GM19452 (cell line): ENCODE measurements at regions not wholly inside any gene's neighbourhood (a gene's known extent, or its start where the extent isn't known, plus 50 kb on each side); places are given as distances from the start of the nearest gene placed in this dataset.
"Not testable (repeated sequence)": the region's sequence is repeated elsewhere in the genome, so short reads cannot be mapped to it uniquely, and the experiment has no call there.

Experiments used
- ATAC-seq: cut with Tn5 transposase; IDR thresholded peaks from one replicate; pipeline ENCODE4 v1.9.1; 2021; ENCODE audit not compliant: unreplicated experiment

DNA sequence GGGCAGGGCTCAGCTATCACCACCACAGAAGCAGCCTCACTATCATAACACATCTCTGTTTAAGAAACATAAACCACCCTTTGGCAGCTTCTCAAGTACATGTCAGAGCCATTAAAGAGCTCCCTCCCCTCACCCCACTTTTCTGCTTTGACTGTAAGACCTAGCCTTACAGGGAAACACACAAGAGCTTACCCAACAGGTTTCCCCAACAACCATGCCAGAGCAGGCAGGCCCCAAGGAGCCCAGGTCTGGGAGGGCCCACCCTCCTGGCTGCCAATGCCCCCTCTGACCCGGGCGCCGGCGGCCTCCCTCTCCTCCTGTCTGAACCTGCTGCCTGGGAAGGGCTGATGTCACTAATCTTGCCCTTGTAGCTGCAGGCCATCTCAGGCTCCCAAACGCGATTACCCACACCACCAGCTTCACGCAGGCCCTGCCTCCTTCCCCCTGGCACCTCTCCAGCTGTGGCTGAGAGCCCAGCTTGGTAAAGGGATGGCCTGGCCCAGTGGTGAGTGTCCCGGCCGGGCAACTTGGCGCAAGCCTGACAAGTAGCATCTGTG lies 402.0 kb downstream of the MAFB start:
- no peak for ATAC-seq

DNA sequence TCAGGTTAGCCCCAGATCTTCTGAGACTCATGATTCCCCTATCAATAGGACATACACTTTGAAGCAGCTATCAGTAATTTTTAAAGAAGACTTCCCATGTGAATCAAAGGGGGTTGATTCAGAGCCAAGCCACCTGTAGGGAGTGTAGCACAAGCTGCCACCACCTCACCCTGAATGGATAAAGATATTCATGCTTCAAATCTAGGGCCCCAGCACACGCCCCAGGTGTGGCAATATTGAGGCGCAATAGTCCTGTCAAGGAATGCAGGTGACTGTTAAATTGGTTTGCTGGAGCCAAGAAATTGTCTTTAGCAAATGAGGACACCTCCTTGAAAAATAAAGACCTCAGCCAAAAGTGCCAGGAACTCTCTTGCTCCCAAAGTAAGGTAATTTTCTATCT lies 404.4 kb downstream of the MAFB start:
- no peak for ATAC-seq

DNA sequence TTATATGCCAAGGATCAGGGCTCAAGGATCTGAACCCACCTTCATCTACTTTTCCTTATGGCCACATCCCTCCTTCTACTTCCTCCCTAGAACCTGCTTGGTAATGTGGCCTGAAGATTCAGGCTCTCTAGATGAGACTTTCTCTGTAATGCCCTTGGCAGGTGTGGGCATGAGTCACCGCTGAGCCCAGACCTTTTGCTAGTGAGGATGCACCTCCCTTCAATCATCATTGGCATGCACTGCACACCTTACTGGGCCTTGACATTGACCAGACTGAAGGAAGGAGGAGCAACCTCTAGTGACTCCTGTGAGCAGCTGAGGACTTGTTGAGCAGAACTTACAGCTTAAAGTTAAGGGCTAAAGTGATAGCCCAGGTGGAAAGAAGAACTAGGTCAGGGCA lies 405.3 kb downstream of the MAFB start:
- no peak for ATAC-seq

DNA sequence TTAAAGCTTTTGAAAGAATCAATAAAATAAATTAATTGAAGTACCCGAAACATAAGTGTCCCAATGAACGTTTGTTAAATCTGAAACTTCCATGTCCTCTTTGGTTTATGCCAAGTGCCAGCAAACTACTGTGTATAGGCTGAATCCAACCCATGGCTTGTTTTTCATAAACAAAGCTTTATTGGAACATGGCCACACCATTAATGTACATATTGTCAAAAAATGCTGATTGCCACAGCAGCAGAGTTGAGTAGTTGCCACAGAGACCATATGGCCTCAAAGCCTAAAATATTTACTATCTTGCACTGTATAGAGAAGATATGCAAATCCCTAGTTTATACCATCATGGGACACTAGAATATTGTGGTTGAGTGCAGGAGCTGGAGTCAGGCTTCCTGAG lies 406.1 kb downstream of the MAFB start:
- no peak for ATAC-seq

DNA sequence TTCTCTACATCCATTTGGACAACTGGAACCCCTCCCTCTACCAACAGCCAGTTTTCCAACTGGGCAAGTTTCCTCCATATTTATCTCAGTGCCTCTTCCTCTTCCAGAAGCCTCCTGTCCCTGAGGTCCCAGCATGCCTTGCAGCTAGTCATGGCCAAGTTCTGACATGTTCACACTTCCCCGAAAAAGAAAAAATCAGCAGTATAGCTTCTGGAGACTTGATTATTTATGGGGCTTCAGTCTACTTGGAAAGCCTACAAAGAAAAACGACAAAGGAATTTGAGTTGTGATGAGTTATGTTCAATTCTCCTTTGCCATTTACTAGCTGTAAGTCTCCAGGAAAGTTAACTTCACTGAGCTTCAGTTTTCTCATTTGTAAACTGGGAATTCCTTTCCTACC lies 406.5 kb downstream of the MAFB start:
- no peak for ATAC-seq

DNA sequence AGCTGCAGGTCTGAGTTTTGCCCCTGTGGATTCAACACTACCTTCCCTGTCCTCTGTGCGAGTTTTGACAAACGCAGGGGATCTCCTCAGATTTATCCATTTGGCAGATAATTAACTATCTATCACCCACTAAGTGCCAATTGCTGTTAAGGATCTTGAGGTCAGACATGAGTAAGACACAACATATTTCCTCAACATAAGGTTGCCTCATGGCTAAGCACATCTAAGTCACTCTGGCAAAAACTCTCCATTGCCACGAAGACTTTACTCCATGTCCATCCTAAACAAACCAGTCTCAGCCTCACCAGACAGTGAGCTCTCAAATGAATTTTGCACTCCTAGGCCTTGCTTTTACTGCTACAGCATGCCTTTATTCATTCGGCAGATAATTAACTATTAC lies 408.4 kb downstream of the MAFB start:
- ATAC-seq, result no peak

DNA sequence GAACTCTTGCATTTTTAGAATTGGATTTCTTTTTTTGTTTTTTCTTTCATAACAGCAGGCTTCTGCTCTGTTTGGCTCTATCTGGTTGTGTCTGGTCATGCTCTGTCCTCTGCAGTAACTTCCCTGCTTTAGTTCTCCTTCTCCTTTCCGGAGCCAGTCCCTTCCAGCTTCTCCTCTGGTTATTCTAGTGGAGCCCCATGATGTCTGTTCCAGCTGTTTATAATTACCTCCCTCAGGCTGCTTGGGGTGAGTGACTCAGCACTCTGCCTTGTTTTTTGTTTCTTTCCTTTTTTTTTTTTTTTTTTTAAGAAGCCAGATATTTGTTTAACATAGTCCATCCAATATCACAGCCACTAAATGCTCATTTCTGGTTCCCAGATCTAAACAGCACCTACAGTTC lies 409.6 kb downstream of the MAFB start:
- ATAC-seq, result no peak

DNA sequence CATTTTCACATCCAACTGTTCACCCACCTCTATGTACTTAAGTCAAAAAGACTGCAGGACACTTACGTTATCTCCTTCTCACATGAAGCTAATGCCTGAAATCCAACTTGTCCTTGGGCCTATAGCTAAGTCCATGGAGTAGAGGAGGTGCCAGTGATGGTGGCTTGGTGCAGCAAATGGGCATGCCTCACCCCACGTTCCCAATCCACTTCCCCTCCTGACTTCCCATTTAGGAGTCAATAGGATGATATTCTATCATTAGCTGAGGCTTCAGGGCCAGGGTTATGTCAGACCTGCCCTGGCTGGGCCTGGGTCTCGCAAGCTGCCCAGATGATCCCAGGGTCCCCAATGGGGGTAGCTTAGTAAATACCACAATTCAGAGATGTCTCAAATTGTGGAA lies 410.4 kb downstream of the MAFB start:
- no peak for ATAC-seq

DNA sequence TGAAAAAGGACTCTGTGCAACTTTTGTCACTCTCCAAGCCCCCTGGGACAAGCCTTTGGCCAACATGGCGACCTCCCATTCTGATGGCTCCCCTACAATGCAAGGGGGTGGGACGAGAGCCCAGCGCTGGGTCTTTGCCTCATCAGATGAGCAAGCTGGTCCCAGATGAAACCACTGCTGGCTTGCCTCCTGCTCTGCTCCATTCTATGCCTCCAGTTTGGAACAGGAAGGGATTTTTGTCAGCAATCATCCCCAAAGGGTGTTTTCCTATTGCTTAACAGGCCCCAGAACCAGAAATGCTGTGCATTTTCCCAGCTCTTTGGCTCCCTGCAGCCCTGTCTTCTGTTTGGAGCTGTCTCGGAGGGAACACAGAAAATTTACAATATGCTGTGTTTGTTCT lies 412.7 kb downstream of the MAFB start:
- no peak for ATAC-seq

DNA sequence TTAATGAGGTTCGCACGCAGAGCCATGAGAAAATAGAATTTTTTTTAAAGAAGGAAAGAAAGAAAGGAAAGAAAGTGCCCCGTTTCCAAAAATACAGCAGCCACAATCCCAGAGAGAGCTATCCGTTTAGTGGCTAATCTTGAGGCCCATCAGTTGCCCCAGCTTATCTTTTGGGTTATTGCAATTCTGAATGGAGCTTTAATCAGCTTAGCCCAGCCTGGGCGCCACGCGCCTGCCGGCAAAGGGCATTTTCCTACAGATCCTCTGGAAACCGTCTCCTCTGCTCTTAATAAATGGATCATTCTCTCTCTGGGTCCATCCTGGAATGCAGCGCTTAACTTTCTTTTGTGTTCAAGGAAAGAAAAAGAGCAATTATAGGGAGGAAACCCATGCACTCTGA lies 413.3 kb downstream of the MAFB start:
- no peak for ATAC-seq

DNA sequence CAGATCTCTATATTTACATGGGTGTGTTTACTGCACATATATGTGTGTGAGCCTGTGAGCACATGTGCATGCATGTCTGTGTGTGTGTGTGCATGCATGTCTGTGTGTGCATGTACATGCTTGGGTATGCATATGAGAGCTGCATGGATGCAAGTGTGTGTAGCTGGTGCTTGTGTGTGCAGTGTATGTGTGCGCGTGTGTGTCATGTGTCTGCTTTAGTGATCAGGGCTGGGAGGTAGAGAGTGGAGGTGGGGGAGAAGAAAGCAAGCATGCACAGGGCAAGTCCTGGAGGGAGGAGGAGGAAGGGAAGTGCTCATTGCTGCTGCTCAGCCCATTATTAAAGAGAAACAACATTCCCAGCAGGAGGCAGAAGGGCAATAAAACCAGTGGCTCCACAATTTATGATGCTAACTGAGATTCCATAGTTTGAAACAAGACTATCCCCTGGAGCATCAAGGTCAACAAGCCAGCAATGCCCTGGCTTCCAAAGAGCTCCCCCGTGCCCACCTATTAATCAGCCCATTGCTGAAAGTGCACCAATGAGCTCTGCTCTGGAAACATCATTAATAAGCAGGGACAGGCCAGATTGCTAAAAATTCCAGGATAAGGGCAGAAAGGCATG lies 414.0 kb downstream of the MAFB start:
- no peak for ATAC-seq

DNA sequence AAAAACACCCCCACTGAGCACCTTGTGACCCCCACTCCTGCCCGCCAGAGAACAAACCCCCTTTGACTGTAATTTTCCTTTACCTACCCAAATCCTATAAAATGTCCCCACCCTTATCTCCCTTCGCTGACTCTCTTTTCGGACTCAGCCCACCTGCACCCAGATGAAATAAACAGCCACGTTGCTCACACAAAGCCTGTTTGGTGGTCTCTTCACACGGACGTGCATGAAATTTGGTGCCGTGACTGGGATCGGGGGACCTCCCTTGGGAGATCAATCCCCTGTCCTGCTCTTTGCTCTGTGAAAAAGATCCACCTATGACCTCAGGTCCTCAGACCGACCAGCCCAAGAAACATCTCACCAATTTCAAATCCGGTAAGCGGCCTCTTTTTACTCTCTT lies 419.8 kb downstream of the MAFB start:
- ATAC-seq, result not testable (repeated sequence)

DNA sequence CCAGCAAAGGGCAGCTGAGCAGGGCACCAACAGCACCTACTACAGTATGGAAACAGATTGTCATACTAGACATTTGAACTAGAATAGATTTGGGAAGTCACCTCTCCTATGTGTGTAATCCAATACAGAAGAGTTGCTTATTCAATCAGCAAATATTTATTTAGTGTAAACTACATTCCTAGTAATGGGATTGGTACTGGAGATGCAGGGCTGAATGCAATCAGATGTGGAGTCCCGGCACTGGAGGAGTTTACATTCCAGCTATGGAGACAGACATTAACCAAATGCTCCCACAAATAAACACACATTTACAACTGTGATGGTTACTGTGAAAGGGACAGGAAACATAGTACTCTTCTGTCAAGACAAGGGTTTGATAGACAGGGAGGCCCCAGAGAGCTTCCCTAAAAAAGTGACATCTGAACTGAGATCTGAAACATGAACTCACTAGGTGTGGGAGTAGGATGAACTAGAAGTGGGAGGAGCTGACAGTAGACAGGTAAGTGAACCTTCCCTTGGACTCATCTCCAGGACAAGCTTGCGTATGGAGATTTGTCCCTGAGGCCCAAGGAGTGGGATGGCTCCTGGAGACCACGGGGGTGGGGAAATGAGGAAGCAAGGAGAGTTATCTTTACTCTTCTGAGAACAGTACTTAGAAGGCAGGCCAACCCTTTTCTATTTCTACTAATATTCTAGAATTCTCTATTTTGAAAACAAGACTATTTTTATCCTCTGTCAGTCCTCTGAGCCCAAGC lies 420.5 kb downstream of the MAFB start:
- no peak for ATAC-seq

DNA sequence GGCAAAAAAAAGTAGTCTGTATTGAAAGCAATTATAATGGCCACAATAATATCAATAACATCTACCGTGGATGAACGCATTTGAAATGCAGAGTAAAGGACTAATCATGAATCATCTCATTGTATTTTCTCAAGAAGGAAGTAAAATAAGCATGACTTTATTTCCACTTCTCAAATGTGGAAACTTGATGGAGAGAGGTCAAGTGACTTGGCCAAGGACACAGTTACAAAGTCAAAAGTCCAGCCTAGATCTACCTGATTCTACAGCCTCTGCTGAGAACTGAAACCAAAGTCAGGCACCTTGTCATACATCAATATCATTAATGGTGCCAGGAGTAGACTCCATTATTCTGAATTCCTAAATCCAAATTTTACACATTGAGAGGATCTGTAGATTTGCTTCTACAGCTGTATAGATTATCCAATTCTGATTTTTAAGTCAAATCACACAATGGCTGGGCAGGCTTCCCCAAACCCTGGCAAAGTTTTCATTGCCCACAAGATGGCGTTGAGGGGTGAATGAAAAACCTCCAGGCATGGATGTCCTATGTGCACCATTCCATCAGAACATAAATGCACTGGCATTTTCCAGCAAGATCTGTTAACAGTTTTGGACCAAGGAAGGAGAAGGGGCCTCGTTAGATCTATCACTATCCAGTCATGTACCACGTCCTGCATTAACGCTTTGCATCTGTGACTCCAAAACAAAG lies 423.1 kb downstream of the MAFB start:
- no peak for ATAC-seq

DNA sequence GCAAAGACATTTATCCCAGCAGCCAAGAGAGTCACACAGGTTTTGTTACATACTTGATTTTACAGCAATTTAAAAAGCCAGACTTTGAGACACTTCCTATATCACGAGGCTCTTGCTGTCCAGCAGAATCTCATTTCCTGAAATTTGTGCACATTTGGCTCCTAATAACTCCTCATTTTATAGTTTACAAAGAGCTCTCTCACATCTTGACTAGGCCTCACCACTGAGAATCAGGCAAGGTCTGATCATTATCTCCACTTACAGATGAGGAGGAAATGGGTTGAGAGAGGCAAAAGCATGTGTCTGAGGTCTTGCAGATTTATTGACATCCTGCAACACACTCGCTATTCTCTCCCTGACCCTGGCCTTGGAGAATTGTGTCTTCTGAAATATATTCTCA lies 426.8 kb downstream of the MAFB start:
- no peak for ATAC-seq

DNA sequence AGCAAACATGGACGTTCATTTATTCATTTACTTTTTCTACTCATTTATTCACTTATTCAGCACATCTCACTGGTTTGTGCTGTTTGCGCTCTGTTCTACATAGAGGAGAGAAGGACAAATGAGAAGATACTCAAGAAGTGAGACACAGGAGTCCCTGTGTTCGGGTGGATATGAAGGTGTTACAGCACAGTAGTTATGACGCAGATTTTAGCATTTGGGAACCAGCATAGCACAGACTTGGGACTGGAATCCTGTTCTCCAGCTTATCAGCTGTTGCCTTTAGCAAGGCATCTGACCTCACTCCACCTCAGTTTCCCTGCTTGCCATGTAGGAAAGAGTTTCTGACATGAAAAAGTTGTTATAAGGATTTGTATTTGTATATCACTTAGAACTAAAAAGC lies 430.1 kb downstream of the MAFB start:
- ATAC-seq, result no peak

DNA sequence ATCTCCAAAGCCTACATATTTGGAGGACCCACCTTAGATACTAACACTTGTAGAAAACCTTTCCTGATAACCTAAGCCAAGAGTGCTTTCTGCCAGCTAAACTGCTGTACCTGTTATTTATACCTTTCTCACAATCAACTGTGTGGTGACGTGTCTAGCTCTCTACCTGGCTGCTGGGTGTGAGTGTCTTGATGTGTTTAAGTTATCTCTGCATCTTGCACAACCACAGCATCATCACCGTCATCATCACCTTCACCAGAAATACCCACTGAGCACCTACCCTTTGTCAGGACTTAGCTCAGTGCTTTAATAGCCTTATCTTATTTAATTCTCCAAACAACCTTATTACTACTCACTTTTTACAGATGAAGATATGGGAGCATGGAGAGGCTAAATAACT lies 431.3 kb downstream of the MAFB start:
- no peak for ATAC-seq

DNA sequence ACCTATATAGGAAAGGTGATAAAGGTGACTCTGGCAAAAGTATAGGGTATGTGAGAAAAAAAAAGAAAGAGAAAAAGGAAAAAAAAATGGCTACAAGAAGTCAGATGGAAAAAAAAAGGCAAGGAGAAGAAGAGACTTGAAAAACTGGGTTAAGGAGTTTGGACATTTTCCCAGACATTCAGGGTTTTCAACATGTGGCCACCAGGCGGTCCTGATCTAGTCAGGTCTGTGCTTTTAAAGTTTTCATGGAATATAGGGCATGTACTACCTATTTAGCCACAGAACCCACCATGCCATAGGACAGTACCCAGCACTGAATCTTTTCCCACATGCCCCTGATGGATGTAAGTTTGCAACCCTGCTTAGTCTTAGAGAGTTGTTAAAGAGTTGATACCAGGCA lies 433.7 kb downstream of the MAFB start:
- ATAC-seq, result no peak

DNA sequence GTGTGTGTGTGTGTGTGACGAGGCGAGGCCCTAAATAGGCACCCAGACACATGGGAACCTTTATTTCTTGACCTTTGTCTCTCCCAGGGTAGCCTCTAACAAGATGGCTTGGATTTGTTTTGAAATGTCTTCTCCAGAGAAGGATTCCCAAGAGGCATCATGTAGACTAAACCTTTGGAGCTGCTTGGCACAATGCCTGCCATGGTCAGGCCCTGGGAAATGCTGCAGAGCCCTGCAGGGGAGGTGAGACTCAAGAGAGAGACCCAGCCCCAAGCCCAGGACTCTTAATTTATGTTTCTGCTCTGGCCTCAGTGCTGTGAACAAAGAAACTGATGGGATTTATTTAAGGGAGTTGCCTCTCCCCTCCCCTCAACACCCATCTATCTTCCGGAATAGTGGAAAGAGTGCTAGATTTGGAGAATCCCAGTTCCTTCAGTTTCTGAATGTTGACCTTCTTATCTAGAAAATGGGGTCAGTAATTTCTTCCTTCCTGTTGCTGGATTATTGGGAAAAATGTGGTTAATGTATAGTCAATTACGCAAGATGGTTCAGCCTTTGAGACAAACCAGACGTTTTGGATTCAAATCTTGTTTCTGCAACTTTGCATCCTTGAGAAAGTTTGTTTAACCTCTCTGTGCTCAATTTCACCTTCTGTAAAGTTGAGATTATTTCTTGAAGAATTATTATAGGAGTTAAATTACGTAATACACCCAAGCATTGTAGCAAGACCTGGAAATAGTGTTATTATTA lies 434.8 kb downstream of the MAFB start:
- ATAC-seq, result no peak

DNA sequence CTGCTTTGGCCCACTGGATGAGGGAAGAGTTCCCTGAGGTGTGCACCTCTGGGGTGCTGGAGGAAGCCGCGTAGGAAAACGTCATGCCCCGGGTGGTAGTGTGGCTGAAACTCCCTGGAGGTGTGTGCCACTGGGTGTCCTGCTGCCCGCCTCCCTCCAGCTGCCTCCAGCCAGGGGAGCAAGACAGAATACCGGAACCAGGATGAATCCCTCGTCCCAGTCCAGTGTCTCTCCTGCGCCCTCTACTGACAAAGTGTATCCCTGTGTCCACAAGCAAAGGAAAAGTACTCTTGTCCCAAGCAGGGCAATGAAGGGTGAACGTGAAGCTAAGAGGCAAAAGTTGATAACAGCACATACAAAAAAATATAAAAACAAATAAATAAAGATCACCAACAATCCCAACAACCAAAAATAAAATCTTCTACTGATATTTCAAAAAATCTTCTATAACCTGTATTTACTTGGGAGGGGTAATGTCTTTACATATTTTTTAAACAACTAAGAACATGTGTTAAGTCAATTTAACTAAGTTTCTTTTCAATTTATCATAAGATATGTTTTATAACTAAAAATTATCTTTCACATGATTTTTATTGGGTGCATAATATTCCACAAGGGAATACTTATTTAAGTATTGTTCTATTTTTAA lies 437.6 kb downstream of the MAFB start:
- no peak for ATAC-seq

DNA sequence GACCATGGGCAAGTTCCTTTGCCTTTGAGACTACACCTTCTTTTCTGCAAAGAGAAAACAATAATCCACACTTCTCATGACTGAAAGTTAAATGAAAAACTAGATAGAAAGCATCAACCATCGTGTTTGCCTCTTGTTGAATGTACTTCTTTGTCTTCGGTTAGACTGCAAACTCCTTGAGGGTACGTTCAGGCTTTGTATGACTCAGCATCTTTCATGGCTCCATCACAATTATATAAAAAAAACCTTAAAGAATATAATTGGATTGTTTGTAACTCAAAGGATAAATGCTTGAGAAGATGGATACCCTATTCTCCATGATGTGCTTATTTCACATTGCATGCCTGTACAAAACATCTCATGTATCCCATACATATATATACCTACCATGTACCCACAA lies 439.2 kb downstream of the MAFB start:
- no peak for ATAC-seq
